GM12878 (cell line): ENCODE measurements at regions not wholly inside any gene's neighbourhood (a gene's known extent, or its start where the extent isn't known, plus 50 kb on each side); places are given as distances from the start of the nearest gene placed in this dataset.

ENCODE experiments used
- BHLHE40 ChIP-seq, 2 experiments: fragments of 450-650 bp in 1 of 2; IDR thresholded peaks; 2 replicates each; pipeline ENCODE4 v1.6.1; 2011 to 2017; ENCODE audit warnings: low read depth in 2 of 2, borderline replicate concordance in 1 of 2, improper control_type of control experiment in 1 of 2, low read length in 1 of 2, mild to moderate bottlenecking in 1 of 2
- CREB1 ChIP-seq: IDR thresholded peaks from 2 replicates; pipeline ENCODE4 v1.6.1; 2012; ENCODE audit warnings: low read depth, mild to moderate bottlenecking, inconsistent platforms
- EZH2 ChIP-seq: IDR thresholded peaks from 2 replicates; pipeline ENCODE4 v1.6.1; 2012; ENCODE audit warnings: low read depth, mild to moderate bottlenecking, control low read depth, inconsistent platforms, low read length, borderline replicate concordance; ENCODE audit not compliant: control insufficient read depth
- FOXM1 ChIP-seq: IDR thresholded peaks from 2 replicates; pipeline ENCODE4 v1.6.1; 2012; ENCODE audit warnings: low read depth, mild to moderate bottlenecking, inconsistent platforms, low read length, moderate library complexity
- MEF2B ChIP-seq: fragments of 450-650 bp; IDR thresholded peaks from 2 replicates; pipeline ENCODE4 v1.6.1; 2018; ENCODE audit warnings: mild to moderate bottlenecking, moderate library complexity; ENCODE audit not compliant: partially characterized antibody, poor library complexity, severe bottlenecking
- NBN ChIP-seq: fragments of 450-650 bp; IDR thresholded peaks from 2 replicates; pipeline ENCODE4 v1.6.1; 2016
- POLR2A ChIP-seq: IDR thresholded peaks from 2 replicates; pipeline ENCODE4 v1.6.1; 2011; ENCODE audit warnings: low read depth, mild to moderate bottlenecking, low read length
- RFX5 ChIP-seq: IDR thresholded peaks from 2 replicates; pipeline ENCODE4 v1.6.1; 2011; ENCODE audit warnings: low read depth, low read length, improper control_type of control experiment
- SREBF1 ChIP-seq: IDR thresholded peaks from 2 replicates; pipeline ENCODE4 v1.6.1; 2012; ENCODE audit warnings: mild to moderate bottlenecking, low read length
- TCF3 ChIP-seq: IDR thresholded peaks from 2 replicates; pipeline ENCODE4 v1.6.1; 2012; ENCODE audit warnings: low read depth, mild to moderate bottlenecking, low read length, borderline replicate concordance; ENCODE audit not compliant: insufficient read depth
- WRNIP1 ChIP-seq: IDR thresholded peaks from 2 replicates; pipeline ENCODE4 v1.6.1; 2011; ENCODE audit warnings: low read depth, low read length, improper control_type of control experiment, borderline replicate concordance
- ZNF274 ChIP-seq: IDR thresholded peaks from one replicate; pipeline ENCODE4 v1.8.0; 2011; ENCODE audit not compliant: insufficient read length, insufficient read depth
- TF ChIP-seq, protein P1 (sequence below), 3 experiments: IDR thresholded peaks in 2 of 3; conservative IDR thresholded peaks in 1 of 3; 2 replicates each; pipeline ENCODE4 v1.5.1; 2011; ENCODE audit warnings: low read depth in 3 of 3, low read length in 3 of 3, mild to moderate bottlenecking in 3 of 3, control low read depth in 2 of 3, moderate library complexity in 2 of 3, inconsistent platforms in 1 of 3, mixed read lengths in 1 of 3; ENCODE audit not compliant: control insufficient read depth in 2 of 3, insufficient read depth in 1 of 3; ENCODE audit errors: extremely low read depth in 1 of 3

DNA sequence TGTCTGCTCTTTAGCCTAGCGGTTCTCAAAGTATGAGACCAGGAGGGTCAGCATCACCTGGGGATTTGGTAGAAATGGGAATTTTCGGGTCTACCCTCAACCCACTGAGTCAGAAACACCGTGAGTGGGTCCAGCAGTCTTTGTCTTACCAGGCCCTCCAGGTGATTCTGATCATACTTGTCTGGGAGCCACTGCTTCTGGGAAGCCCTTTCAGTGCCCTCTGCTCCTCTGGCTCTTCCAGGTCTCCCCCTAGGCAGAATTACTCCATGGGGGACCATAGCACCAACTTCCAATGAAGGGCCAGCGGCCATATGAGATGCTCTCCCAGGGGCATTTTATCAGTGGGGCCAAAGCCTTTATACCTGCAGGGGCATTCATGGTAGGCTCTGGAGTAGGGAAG lies 81.0 kb upstream of the ETV3 start:
- TF ChIP-seq NBN (no peak), BHLHE40 (IDR thresholded peaks at IDR 0.05; ENCODE audit: borderline replicate concordance in 1 of 2, low read depth in 2 of 2, low read length in 1 of 2) (no peak), EZH2 (no peak), MEF2B (no peak), POLR2A (no peak), ZNF274 (no peak), FOXM1 (no peak), WRNIP1 (no peak), TCF3 (no peak), CREB1 (no peak), SREBF1 (no peak), RFX5 (no peak)
- TF ChIP-seq, protein P1, sequence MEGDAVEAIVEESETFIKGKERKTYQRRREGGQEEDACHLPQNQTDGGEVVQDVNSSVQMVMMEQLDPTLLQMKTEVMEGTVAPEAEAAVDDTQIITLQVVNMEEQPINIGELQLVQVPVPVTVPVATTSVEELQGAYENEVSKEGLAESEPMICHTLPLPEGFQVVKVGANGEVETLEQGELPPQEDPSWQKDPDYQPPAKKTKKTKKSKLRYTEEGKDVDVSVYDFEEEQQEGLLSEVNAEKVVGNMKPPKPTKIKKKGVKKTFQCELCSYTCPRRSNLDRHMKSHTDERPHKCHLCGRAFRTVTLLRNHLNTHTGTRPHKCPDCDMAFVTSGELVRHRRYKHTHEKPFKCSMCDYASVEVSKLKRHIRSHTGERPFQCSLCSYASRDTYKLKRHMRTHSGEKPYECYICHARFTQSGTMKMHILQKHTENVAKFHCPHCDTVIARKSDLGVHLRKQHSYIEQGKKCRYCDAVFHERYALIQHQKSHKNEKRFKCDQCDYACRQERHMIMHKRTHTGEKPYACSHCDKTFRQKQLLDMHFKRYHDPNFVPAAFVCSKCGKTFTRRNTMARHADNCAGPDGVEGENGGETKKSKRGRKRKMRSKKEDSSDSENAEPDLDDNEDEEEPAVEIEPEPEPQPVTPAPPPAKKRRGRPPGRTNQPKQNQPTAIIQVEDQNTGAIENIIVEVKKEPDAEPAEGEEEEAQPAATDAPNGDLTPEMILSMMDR (IDR thresholded peaks at IDR 0.05 in 2 of 3, conservative IDR thresholded peaks at IDR 0.05 in 1 of 3; ENCODE audit: control insufficient read depth in 2 of 3, extremely low read depth in 1 of 3, insufficient read depth in 1 of 3, low read depth in 3 of 3, low read length in 3 of 3) = no peak
